ENCODE measurements at regions not wholly inside any gene's neighbourhood (a gene's known extent, or its start where the extent isn't known, plus 50 kb on each side); places are given as distances from the start of the nearest gene placed in this dataset.
"Not testable (repeated sequence)": the region's sequence is repeated elsewhere in the genome, so short reads cannot be mapped to it uniquely, and the experiment has no call there.

DNA sequence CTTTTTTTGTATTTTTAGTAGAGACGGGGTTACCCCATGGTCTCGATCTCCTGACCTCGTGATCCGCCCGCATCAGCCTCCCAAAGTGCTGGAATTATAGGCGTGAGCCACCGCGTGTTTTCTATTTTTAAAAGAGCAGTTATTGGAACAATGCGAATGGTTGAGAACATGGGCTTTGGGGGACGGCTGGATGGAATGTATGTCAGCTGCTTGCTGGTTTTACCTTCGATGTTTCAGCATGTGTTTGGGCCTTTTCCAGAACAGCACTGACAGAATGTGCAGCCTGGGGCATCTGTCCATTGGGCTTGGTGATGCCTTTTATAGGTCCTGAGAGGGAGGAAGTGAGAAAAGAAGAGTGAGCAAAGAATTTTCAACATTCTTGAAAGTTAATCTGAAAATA lies 73.4 kb upstream of the ABI1 start:
- not testable (repeated sequence) for TF ChIP-seq EZH2phosphoT487 (IDR thresholded peaks at IDR 0.05; ENCODE audit: borderline replicate concordance, low read length)
- TF ChIP-seq, protein P1, sequence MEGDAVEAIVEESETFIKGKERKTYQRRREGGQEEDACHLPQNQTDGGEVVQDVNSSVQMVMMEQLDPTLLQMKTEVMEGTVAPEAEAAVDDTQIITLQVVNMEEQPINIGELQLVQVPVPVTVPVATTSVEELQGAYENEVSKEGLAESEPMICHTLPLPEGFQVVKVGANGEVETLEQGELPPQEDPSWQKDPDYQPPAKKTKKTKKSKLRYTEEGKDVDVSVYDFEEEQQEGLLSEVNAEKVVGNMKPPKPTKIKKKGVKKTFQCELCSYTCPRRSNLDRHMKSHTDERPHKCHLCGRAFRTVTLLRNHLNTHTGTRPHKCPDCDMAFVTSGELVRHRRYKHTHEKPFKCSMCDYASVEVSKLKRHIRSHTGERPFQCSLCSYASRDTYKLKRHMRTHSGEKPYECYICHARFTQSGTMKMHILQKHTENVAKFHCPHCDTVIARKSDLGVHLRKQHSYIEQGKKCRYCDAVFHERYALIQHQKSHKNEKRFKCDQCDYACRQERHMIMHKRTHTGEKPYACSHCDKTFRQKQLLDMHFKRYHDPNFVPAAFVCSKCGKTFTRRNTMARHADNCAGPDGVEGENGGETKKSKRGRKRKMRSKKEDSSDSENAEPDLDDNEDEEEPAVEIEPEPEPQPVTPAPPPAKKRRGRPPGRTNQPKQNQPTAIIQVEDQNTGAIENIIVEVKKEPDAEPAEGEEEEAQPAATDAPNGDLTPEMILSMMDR (IDR thresholded peaks at IDR 0.05; ENCODE audit: low read depth, low read length, poor library complexity, severe bottlenecking) = not testable (repeated sequence)
